OCI-LY7 (cell line): ENCODE measurements at regions not wholly inside any gene's neighbourhood (a gene's known extent, or its start where the extent isn't known, plus 50 kb on each side); places are given as distances from the start of the nearest gene placed in this dataset.

Experiments used
- CTCF ChIP-seq: fragments of 200-600 bp; sonication (generic); conservative IDR thresholded peaks from 2 replicates; pipeline ENCODE4 v1.5.1; 2014; ENCODE audit warnings: mild to moderate bottlenecking, antibody characterized with exemption, low read length, moderate library complexity, mixed read lengths
- EZH2phosphoT487 ChIP-seq: fragments of 200-600 bp; sonication (generic); IDR thresholded peaks from 2 replicates; pipeline ENCODE4 v1.6.1; 2018; ENCODE audit warnings: low read depth, borderline replicate concordance, mild to moderate bottlenecking, mixed run types, antibody characterized with exemption, low read length, moderate library complexity, mixed read lengths

DNA sequence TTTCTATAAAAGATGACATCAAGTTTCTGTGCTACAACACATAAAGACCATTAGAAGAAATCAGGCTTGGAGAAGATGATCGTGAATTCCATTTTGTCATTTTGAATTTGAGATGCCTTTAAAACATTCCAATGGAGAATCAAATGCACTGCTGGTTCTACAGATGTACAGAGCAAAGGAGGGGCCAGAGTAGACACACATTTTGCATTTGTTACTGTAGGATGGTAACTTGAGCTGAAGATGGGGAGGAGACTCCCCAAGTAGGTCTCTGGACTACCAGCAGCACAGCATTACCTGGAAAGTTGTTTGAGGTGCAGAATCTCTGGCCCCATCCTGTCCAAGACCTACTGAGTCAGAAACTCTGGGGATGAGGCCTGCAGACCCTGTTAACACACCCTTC is 121.6 kb upstream of the RALGAPA2 start:
- no peak for TF ChIP-seq CTCF
- TF ChIP-seq EZH2phosphoT487 = no peak
